H9 (cell line): ENCODE measurements at regions not wholly inside any gene's neighbourhood (a gene's known extent, or its start where the extent isn't known, plus 50 kb on each side); places are given as distances from the start of the nearest gene placed in this dataset.

ENCODE experiments used
- DNase-seq: peaks from one replicate; pipeline ENCODE4 v3.0.0-alpha.2; 2017
- H2AFZ ChIP-seq: one replicate; pipeline ENCODE4 v1.6.1; 2013; ENCODE audit warnings: mild to moderate bottlenecking, low read length, control low read depth, moderate library complexity
- H2AK5ac ChIP-seq: 2 replicates; pipeline ENCODE4 v1.6.1; 2013; ENCODE audit warnings: low read length, control low read depth, mixed read lengths; ENCODE audit not compliant: insufficient read length
- H2BK120ac ChIP-seq: one replicate; pipeline ENCODE4 v1.6.1; 2013; ENCODE audit warnings: low read depth, mild to moderate bottlenecking, low read length, control low read depth, inconsistent platforms; ENCODE audit not compliant: poor library complexity, severe bottlenecking
- H2BK12ac ChIP-seq: 2 replicates; pipeline ENCODE4 v1.6.1; 2013; ENCODE audit warnings: low read length, control low read depth, mixed read lengths, low read depth; ENCODE audit not compliant: insufficient read length
- H2BK15ac ChIP-seq: 2 replicates; pipeline ENCODE4 v1.6.1; 2013; ENCODE audit warnings: low read depth, low read length, control low read depth
- H2BK20ac ChIP-seq: one replicate; pipeline ENCODE4 v1.6.1; 2013; ENCODE audit warnings: low read depth, mild to moderate bottlenecking, low read length, control low read depth, inconsistent platforms; ENCODE audit not compliant: poor library complexity, severe bottlenecking
- H2BK5ac ChIP-seq: 2 replicates; pipeline ENCODE4 v1.6.1; 2013; ENCODE audit warnings: low read length, control low read depth, mixed read lengths; ENCODE audit not compliant: insufficient read length
- H3K14ac ChIP-seq: 2 replicates; pipeline ENCODE4 v1.6.1; 2013; ENCODE audit warnings: low read length, control low read depth; ENCODE audit not compliant: insufficient read depth
- H3K18ac ChIP-seq: 2 replicates; pipeline ENCODE4 v1.6.1; 2013; ENCODE audit warnings: low read depth, mild to moderate bottlenecking, mixed read lengths, low read length, control low read depth; ENCODE audit not compliant: insufficient read length
- H3K23ac ChIP-seq: 2 replicates; pipeline ENCODE4 v1.6.1; 2013; ENCODE audit warnings: low read length, control low read depth, mixed read lengths, low read depth; ENCODE audit not compliant: insufficient read length
- H3K23me2 ChIP-seq: 2 replicates; pipeline ENCODE4 v1.6.1; 2013; ENCODE audit warnings: low read depth, mild to moderate bottlenecking, mixed read lengths, low read length, control low read depth; ENCODE audit not compliant: insufficient read length, poor library complexity, severe bottlenecking
- H3K27ac ChIP-seq: 2 replicates; pipeline ENCODE4 v1.5.1; 2013; ENCODE audit warnings: low read length, control low read depth, mixed read lengths, low read depth; ENCODE audit not compliant: insufficient read length
- H3K27me3 ChIP-seq: 2 replicates; pipeline ENCODE4 v1.6.1; 2013; ENCODE audit warnings: low read length, control low read depth, inconsistent platforms; ENCODE audit not compliant: insufficient read depth
- H3K4ac ChIP-seq: 2 replicates; pipeline ENCODE4 v1.6.1; 2013; ENCODE audit warnings: low read depth, mild to moderate bottlenecking, control low read depth, inconsistent platforms, low read length, moderate library complexity
- H3K4me1 ChIP-seq: 2 replicates; pipeline ENCODE4 v1.6.1; 2013; ENCODE audit warnings: low read length, control low read depth, inconsistent platforms; ENCODE audit not compliant: insufficient read depth
- H3K4me2 ChIP-seq: 2 replicates; pipeline ENCODE4 v1.6.1; 2013; ENCODE audit warnings: low read length, control low read depth, mixed read lengths; ENCODE audit not compliant: insufficient read length, insufficient read depth
- H3K56ac ChIP-seq: 2 replicates; pipeline ENCODE4 v1.6.1; 2013; ENCODE audit warnings: low read depth, mild to moderate bottlenecking, mixed read lengths, low read length, control low read depth; ENCODE audit not compliant: insufficient read length
- H3K79me1 ChIP-seq: 2 replicates; pipeline ENCODE4 v1.6.1; 2013; ENCODE audit warnings: low read depth, mild to moderate bottlenecking, moderate library complexity, low read length, control low read depth, inconsistent platforms; ENCODE audit not compliant: insufficient read depth, poor library complexity, severe bottlenecking
- H3K79me2 ChIP-seq: 2 replicates; pipeline ENCODE4 v1.6.1; 2013; ENCODE audit warnings: low read length, control low read depth, inconsistent platforms; ENCODE audit not compliant: insufficient read depth
- H3K9ac ChIP-seq: 2 replicates; pipeline ENCODE4 v1.6.1; 2013; ENCODE audit warnings: low read length, control low read depth, mixed read lengths; ENCODE audit not compliant: insufficient read length; ENCODE audit errors: extremely low read depth
- H3K9me3 ChIP-seq: one replicate; pipeline ENCODE4 v1.6.1; 2013; ENCODE audit warnings: low read depth, low read length, inconsistent platforms; ENCODE audit not compliant: control insufficient read depth
- H3T11ph ChIP-seq: one replicate; pipeline ENCODE4 v1.6.1; 2013; ENCODE audit warnings: mild to moderate bottlenecking, low read length, control low read depth, inconsistent platforms
- H4K20me1 ChIP-seq: one replicate; pipeline ENCODE4 v1.6.1; 2013; ENCODE audit not compliant: control insufficient read depth, insufficient read length, insufficient read depth
- H4K5ac ChIP-seq: 2 replicates; pipeline ENCODE4 v1.6.1; 2013; ENCODE audit warnings: low read depth, mild to moderate bottlenecking, mixed read lengths, low read length, control low read depth; ENCODE audit not compliant: insufficient read length
- H4K8ac ChIP-seq: replicated peaks from 2 replicates; pipeline ENCODE4 v1.6.1; 2013; ENCODE audit warnings: low read length, control low read depth, mixed read lengths, low read depth; ENCODE audit not compliant: insufficient read length
- H4K91ac ChIP-seq: 2 replicates; pipeline ENCODE4 v1.6.1; 2013; ENCODE audit warnings: low read depth, mild to moderate bottlenecking, moderate library complexity, mixed read lengths, low read length, control low read depth; ENCODE audit not compliant: insufficient read length
- H3K27ac Mint-ChIP-seq, 3 experiments: 2 replicates in 2 of 3; 3 replicates in 1 of 3; pipeline ENCODE4 v1.8.0; 2020 to 2021; ENCODE audit warnings: mixed read lengths in 3 of 3, mild to moderate bottlenecking in 1 of 3, moderate library complexity in 1 of 3
- H3K27me3 Mint-ChIP-seq: 2 replicates; pipeline ENCODE4 v1.8.0; 2021; ENCODE audit warnings: low read depth, mild to moderate bottlenecking, moderate library complexity, mixed read lengths
- H3K36me3 Mint-ChIP-seq, 3 experiments: 2 replicates in 2 of 3; 3 replicates in 1 of 3; pipeline ENCODE4 v1.8.0; 2020 to 2021; ENCODE audit warnings: low read depth in 3 of 3, mixed read lengths in 3 of 3; ENCODE audit not compliant: insufficient read depth in 1 of 3
- H3K4me1 Mint-ChIP-seq, 2 experiments: 2 replicates each; pipeline ENCODE4 v1.8.0; 2020; ENCODE audit warnings: mixed read lengths in 2 of 2
- H3K4me3 Mint-ChIP-seq, 2 experiments: 2 replicates in 1 of 2; 3 replicates in 1 of 2; pipeline ENCODE4 v1.8.0; 2020 to 2021; ENCODE audit warnings: mild to moderate bottlenecking in 2 of 2, mixed read lengths in 2 of 2, moderate library complexity in 1 of 2
- H3K9me3 Mint-ChIP-seq, 2 experiments: 2 replicates in 1 of 2; 3 replicates in 1 of 2; pipeline ENCODE4 v1.8.0; 2020; ENCODE audit warnings: mild to moderate bottlenecking in 2 of 2, mixed read lengths in 2 of 2, moderate library complexity in 1 of 2
- CTCF ChIP-seq: fragments of 200-600 bp; sonication (generic); conservative IDR thresholded peaks from 3 replicates; pipeline ENCODE4 v1.8.0; 2021; ENCODE audit warnings: antibody characterized with exemption, mild to moderate bottlenecking
- WGBS: extraction: QIAGEN DNeasy Blood & Tissue Kit; methylation state at CpG from one replicate; pipeline ENCODE4 v1.1.7; 2013; ENCODE audit warnings: missing lambda C conversion rate, low lambda C conversion rate, mixed read lengths; ENCODE audit not compliant: insufficient read length; ENCODE audit errors: extremely low coverage; 5-methylcytosine and 5-hydroxymethylcytosine counted together

DNA sequence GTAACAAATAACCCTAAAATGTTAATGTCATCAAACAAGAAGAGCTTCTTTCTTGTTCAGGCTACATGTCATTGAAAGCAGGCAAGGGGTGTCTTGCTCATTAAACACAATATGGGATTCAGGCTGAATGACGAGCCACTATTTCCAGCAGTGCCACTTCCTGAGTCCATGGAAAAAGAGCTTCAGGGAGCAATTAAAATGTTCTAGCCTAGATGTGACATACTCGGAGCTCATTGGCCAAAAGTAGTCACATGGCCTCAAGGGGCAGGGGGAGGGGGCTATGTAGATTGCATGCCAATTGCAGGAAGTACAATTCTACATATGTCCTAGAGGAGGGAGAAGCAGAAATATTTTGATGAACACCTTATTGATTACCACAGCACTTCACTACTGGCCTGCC lies 685.3 kb upstream of the ADGRL2 start:
- Histone ChIP-seq H3T11ph (no peak overlapping the region), H3K56ac (no peak overlapping the region), H2BK20ac (no peak overlapping the region), H2BK5ac (no peak overlapping the region), H3K27ac (no peak overlapping the region), H4K5ac (no peak overlapping the region), H2AFZ (no peak overlapping the region), H3K23me2 (no peaks in the 10 kb centered on the region), H3K4ac (no peak overlapping the region), H3K79me2 (no peaks in the 10 kb centered on the region), H3K14ac (no peak overlapping the region), H3K4me1 (no peaks in the 10 kb centered on the region; the same call in 1 of the 2 replicates), H3K23ac (no peak overlapping the region), H3K4me2 (no peak overlapping the region), H2BK15ac (no peak overlapping the region), H3K79me1 (no peaks in the 10 kb centered on the region), H4K91ac (no peak overlapping the region), H4K20me1 (no peaks in the 10 kb centered on the region), H4K8ac (no peak overlapping the region), H3K9ac (no peak overlapping the region), H2BK120ac (no peak overlapping the region), H3K9me3 (no peaks in the 10 kb centered on the region), H3K18ac (no peak overlapping the region), H2BK12ac (no peak overlapping the region), H2AK5ac (no peak overlapping the region), H3K27me3 (no peaks in the 10 kb centered on the region)
- no peak overlapping the region for H3K27ac Mint-ChIP-seq
- WGBS = no CpG with 5 or more reads among the region's 2 CpGs
- peaks cover 22% of the 10 kb centered on the region in 2 experiments for H3K4me1 Mint-ChIP-seq
- no peak for TF ChIP-seq CTCF
- peaks cover 0 to 7% (median 0%) of the 10 kb centered on the region in 3 experiments; a peak in 1 of 7 replicates for H3K36me3 Mint-ChIP-seq
- H3K27me3 Mint-ChIP-seq = no peaks in the 10 kb centered on the region
- no peak overlapping the region for H3K4me3 Mint-ChIP-seq
- H3K9me3 Mint-ChIP-seq = no peaks in the 10 kb centered on the region
- DNase-seq = no peak
